DOHH2 (cell line): ENCODE measurements at regions not wholly inside any gene's neighbourhood (a gene's known extent, or its start where the extent isn't known, plus 50 kb on each side); places are given as distances from the start of the nearest gene placed in this dataset.

Experiments
- EZH2phosphoT487 ChIP-seq: fragments of 200-600 bp; sonication (generic); IDR thresholded peaks from 2 replicates; pipeline ENCODE4 v1.6.1; 2017; ENCODE audit warnings: borderline replicate concordance, mild to moderate bottlenecking, antibody characterized with exemption, low read length, moderate library complexity, mixed read lengths
- TF ChIP-seq, protein P1 (sequence below): fragments of 200-600 bp; sonication (generic); IDR thresholded peaks from one replicate; pipeline ENCODE4 v1.5.1; 2014; ENCODE audit warnings: antibody characterized with exemption, mild to moderate bottlenecking, low read depth, low read length; ENCODE audit not compliant: poor library complexity, severe bottlenecking

DNA sequence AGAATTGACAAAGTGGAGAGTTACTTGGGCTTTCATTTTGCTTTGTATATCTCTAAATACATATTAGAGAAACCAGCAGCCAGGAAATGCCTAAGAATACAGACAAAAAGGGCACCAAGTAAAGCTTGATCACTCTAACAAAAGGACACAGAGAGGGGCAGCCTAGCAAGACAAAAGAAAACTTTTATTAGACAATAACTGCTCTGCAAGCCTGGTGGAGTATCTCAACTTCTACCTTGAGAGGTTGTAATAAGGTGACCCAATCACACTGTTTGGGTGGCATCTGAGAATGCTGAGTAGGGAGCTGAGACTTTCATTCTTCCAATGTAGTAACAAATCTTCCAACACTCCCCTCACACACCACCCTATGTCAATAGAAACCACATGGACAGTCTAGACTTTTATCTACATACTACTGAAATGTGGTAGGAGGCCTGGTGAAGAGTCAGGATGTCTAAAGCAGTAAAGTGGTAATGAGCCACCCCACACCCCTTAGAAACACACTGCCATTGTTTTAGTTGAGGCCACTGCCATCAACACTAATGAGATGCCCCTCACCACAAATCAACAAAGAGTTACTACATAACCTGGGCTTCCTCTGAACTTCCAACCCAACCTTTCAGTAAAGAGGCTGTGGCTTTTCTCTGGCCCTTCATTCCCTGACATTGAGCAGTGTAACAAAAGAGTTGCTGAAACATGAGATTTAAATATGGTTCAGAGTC lies 726.7 kb upstream of the POU3F3 start:
- TF ChIP-seq, protein P1, sequence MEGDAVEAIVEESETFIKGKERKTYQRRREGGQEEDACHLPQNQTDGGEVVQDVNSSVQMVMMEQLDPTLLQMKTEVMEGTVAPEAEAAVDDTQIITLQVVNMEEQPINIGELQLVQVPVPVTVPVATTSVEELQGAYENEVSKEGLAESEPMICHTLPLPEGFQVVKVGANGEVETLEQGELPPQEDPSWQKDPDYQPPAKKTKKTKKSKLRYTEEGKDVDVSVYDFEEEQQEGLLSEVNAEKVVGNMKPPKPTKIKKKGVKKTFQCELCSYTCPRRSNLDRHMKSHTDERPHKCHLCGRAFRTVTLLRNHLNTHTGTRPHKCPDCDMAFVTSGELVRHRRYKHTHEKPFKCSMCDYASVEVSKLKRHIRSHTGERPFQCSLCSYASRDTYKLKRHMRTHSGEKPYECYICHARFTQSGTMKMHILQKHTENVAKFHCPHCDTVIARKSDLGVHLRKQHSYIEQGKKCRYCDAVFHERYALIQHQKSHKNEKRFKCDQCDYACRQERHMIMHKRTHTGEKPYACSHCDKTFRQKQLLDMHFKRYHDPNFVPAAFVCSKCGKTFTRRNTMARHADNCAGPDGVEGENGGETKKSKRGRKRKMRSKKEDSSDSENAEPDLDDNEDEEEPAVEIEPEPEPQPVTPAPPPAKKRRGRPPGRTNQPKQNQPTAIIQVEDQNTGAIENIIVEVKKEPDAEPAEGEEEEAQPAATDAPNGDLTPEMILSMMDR: no peak
- TF ChIP-seq EZH2phosphoT487: no peak
